ENCODE measurements at regions not wholly inside any gene's neighbourhood (a gene's known extent, or its start where the extent isn't known, plus 50 kb on each side); places are given as distances from the start of the nearest gene placed in this dataset.

GRCh38 chr2:182598626-182599025, 117.4 kb upstream of the DNAJC10 start:
- Histone ChIP-seq H3F3A (ENCODE audit: insufficient read depth, low read length) (no peaks in the 10 kb centered on the region), H3K9ac (ENCODE audit: low read length) (no peak overlapping the region), H3K4me1 (ENCODE audit: low read length) (no peaks in the 10 kb centered on the region), H4K20me1 (ENCODE audit: insufficient read depth, low read length) (no peaks in the 10 kb centered on the region), H3K4me3 (ENCODE audit: low read length) (no peak overlapping the region), H3K36me3 (replicated peaks; ENCODE audit: insufficient read depth, low read length) (no peaks in the 10 kb centered on the region), H3K27ac (ENCODE audit: low read length) (no peak overlapping the region), H2AFZ (ENCODE audit: low read length) (no peak overlapping the region), H3K4me2 (ENCODE audit: low read depth, low read length) (no peak overlapping the region), H3K27me3 (replicated peaks; ENCODE audit: insufficient read depth, low read length) (no peaks in the 10 kb centered on the region), H3K9me3 (replicated peaks; ENCODE audit: insufficient read depth, low read length) (no peaks in the 10 kb centered on the region), H3K79me2 (ENCODE audit: low read length) (no peaks in the 10 kb centered on the region), H3K9me2 (replicated peaks; ENCODE audit: insufficient read depth, low read length) (no peaks in the 10 kb centered on the region)
- TF ChIP-seq EZH2 (optimal IDR thresholded peaks at IDR 0.05; ENCODE audit: low read depth, low read length) (no peak), EZH2phosphoT487 (IDR thresholded peaks at IDR 0.05; ENCODE audit: low read length) (no peak)
- TF ChIP-seq, protein P1, sequence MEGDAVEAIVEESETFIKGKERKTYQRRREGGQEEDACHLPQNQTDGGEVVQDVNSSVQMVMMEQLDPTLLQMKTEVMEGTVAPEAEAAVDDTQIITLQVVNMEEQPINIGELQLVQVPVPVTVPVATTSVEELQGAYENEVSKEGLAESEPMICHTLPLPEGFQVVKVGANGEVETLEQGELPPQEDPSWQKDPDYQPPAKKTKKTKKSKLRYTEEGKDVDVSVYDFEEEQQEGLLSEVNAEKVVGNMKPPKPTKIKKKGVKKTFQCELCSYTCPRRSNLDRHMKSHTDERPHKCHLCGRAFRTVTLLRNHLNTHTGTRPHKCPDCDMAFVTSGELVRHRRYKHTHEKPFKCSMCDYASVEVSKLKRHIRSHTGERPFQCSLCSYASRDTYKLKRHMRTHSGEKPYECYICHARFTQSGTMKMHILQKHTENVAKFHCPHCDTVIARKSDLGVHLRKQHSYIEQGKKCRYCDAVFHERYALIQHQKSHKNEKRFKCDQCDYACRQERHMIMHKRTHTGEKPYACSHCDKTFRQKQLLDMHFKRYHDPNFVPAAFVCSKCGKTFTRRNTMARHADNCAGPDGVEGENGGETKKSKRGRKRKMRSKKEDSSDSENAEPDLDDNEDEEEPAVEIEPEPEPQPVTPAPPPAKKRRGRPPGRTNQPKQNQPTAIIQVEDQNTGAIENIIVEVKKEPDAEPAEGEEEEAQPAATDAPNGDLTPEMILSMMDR (IDR thresholded peaks at IDR 0.05; ENCODE audit: low read length): no peak
- DNase-seq: no peak

DNA sequence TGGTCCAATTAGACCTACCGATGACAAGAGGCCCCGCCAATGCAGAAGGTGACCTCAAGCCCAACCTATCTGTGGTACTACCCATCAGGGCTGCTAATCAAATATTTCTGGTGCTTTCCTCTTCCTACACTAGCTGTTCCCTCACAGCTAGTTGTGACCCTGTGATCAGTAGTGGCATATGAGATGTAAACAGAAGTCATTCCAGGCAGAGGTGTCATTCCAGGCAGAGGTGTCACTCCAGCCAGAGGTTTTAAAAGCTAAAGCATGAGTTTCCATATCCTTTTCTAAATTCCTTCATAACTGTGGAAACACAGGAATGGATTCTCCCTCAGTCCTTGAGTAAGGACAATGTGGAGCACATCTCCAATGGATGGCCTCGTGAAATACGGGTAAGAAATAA, 110.9 kb upstream of the DNAJC10 start:
- Histone ChIP-seq H3K36me3 (replicated peaks; ENCODE audit: insufficient read depth, low read length) (no peaks in the 10 kb centered on the region), H4K20me1 (ENCODE audit: insufficient read depth, low read length) (no peaks in the 10 kb centered on the region), H3K4me1 (ENCODE audit: low read length) (no peaks in the 10 kb centered on the region), H3K9me2 (replicated peaks; ENCODE audit: insufficient read depth, low read length) (no peaks in the 10 kb centered on the region), H2AFZ (ENCODE audit: low read length) (no peak overlapping the region), H3F3A (ENCODE audit: insufficient read depth, low read length) (no peaks in the 10 kb centered on the region), H3K4me3 (ENCODE audit: low read length) (no peak overlapping the region), H3K27me3 (replicated peaks; ENCODE audit: insufficient read depth, low read length) (no peaks in the 10 kb centered on the region), H3K9ac (ENCODE audit: low read length) (no peak overlapping the region), H3K79me2 (ENCODE audit: low read length) (no peaks in the 10 kb centered on the region), H3K4me2 (ENCODE audit: low read depth, low read length) (no peak overlapping the region), H3K27ac (ENCODE audit: low read length) (no peak overlapping the region), H3K9me3 (replicated peaks; ENCODE audit: insufficient read depth, low read length) (no peaks in the 10 kb centered on the region)
- TF ChIP-seq, protein P1 (IDR thresholded peaks at IDR 0.05; ENCODE audit: low read length): no peak
- TF ChIP-seq EZH2 (optimal IDR thresholded peaks at IDR 0.05; ENCODE audit: low read depth, low read length): no peak
- TF ChIP-seq EZH2phosphoT487 (IDR thresholded peaks at IDR 0.05; ENCODE audit: low read length): no peak
- no peak for DNase-seq

DNA sequence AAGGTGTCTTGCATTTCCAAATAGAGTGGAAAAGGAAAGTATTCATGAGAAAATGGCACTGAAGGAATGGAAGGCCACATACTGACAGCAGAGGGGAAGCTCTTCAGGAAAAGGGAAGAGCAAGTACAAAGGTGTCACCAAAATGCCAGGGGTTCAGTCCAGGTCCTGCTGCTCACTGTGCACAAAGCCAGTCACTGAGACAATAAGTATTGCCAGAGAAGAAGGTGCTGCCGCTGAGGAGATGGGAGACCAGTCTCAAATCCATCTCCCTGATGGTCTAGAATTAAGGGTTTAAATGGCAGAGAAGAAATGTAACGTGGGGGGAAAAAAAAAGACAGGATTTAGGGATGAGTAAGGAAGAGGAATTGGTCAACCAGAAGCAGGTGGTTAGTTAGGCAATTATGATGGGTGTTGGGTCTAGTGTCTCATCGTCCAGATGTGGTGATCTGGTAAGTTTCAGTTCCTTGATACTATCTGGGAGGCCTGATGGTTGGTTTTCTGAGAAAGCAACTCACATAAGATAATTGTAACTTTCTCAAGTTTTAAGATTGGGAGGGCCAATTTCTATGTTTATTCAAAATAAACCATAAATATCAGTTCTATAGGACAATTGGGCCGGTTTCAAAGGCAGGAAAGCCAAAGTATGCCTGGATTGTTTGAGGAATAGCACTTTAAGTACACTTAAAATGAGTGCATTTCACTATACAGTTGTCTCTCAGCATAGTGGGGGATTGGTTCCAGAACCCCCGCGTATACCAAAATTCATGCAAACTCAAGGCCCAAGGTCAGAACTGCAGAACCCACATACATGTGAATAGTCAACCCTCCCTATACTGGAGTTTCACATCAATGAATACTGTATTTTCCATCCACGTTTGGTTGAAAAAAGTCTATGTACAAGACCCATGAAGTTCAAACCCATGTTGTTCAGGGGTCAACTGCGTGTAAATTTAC, 109.1 kb upstream of the DNAJC10 start:
- Histone ChIP-seq H3K27me3 (replicated peaks; ENCODE audit: insufficient read depth, low read length) (no peaks in the 10 kb centered on the region), H3K36me3 (replicated peaks; ENCODE audit: insufficient read depth, low read length) (no peaks in the 10 kb centered on the region), H3K9me2 (replicated peaks; ENCODE audit: insufficient read depth, low read length) (no peaks in the 10 kb centered on the region), H3F3A (ENCODE audit: insufficient read depth, low read length) (no peaks in the 10 kb centered on the region), H3K4me2 (ENCODE audit: low read depth, low read length) (no peak overlapping the region), H3K4me1 (ENCODE audit: low read length) (no peaks in the 10 kb centered on the region), H4K20me1 (ENCODE audit: insufficient read depth, low read length) (no peaks in the 10 kb centered on the region), H3K9me3 (replicated peaks; ENCODE audit: insufficient read depth, low read length) (no peaks in the 10 kb centered on the region), H3K4me3 (ENCODE audit: low read length) (no peak overlapping the region), H3K9ac (ENCODE audit: low read length) (no peak overlapping the region), H2AFZ (ENCODE audit: low read length) (no peak overlapping the region), H3K79me2 (ENCODE audit: low read length) (no peaks in the 10 kb centered on the region), H3K27ac (ENCODE audit: low read length) (no peak overlapping the region)
- DNase-seq: no peak
- TF ChIP-seq EZH2phosphoT487 (IDR thresholded peaks at IDR 0.05; ENCODE audit: low read length) (no peak), EZH2 (optimal IDR thresholded peaks at IDR 0.05; ENCODE audit: low read depth, low read length) (no peak)
- TF ChIP-seq, protein P1 (IDR thresholded peaks at IDR 0.05; ENCODE audit: low read length): no peak

Measured in MM.1S (cell line).